ENCODE measurements at regions not wholly inside any gene's neighbourhood (a gene's known extent, or its start where the extent isn't known, plus 50 kb on each side); places are given as distances from the start of the nearest gene placed in this dataset.
"Not testable (repeated sequence)": the region's sequence is repeated elsewhere in the genome, so short reads cannot be mapped to it uniquely, and the experiment has no call there.

DNA sequence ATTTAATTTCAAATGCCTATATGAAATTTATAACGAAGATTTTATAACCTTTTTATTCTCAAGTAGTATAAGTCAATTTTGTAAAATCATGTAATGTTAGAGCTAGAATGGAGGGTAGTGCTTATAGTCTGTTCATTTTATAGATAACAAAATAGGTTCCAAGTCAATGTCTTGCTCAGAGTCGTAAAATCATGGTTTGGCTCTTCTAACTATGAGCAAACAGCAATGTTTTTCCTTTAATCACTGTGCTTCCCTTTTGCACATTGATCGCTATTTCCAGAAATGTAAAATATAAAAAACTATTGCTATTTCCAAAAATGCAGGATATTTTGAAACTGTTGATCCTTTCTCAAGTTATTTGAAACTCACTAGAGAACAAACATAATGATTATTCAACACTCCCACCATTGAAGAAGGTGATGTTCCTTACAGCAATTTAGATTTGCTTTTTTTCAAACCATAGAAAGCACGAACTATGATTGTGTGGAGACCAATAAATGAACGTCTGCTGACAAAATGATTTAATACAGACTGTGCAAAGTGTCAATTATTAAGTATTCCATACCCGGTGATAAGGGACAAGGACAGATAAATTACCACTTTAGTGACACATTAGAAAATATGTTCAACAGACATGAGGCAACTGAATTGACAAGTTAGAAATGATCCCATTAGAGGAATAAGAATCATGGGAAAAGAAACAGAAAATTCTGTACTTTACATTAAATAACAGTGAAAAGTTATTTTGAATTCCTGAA, 412.1 kb upstream of the TECRL start:
- no peak for DNase-seq

DNA sequence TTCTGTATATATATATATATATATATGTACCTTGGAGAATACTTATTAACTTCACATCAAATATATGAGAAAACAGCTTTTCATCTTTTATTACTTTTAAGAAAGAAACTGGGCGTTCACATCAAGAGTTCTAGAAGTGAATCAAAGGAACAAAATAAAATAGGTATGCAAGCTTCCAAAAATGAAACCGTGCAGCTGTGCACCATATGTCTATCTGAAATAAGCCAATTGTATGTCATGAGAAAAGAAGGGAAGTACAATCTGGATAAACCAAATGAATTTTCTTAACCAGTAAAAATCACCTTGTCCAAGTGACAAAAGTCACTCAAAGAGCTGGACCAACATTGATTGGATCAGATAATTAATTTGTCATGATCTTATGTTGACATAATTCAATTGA, 405.4 kb upstream of the TECRL start:
- peak; percentile 11 for DNase-seq

DNA sequence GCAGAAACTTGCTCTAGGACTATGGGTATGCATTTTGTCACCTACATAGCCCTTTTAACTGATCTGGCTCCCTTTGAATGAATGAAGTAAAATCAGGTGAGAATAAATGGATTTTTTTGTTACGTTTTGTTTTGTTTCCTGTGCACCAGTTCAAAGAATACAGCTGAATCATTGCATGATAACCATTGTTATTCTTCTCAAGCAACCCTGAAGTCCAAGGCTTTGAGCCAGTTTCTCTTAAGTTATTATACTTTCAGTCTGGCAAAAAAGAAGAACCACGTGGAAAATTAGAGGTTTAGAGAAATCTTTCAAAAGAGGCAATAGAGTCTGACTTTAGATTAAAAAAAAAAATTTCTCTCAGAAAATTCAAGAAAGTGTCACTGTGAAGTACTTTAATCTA, 398.6 kb upstream of the TECRL start:
- no peak for DNase-seq

DNA sequence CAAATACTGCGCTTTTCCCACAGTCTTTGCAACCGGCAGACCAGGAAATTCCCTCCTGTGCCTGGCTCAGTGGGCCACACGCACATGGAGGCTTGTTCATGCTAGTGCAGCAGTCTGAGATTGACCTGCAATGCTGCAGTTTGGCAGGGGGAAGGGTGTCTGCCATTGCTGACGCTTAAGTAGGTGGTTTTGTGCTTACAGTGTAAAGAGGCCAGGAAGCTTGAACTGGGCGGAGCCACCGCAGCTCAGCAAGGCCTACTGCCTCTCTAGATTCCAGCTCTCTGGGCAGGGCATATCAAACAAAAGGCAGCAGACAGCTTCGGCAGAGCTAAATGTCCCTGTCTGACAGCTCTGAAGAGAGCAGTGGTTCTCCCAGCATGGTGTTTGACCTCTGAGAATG, 390.5 kb upstream of the TECRL start:
- DNase-seq, result no peak

DNA sequence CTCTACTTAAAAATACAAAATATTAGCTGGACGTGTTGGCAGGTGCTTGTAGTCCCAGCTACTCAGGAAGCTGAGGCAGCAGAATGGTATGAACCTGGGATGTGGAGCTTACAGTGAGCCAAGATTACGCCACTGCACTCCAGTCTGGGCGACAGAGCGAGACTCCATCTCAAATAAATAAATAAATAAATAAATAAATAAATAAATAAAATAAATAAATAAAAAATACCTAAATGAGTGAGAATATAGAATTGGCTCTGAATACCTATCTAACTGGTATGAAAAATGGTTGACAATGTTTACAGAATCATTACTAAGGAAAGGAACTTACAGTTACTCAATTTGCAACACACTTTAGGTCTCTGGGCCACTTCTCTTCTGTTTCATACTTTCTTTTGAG, 389.6 kb upstream of the TECRL start:
- DNase-seq, result not testable (repeated sequence)

DNA sequence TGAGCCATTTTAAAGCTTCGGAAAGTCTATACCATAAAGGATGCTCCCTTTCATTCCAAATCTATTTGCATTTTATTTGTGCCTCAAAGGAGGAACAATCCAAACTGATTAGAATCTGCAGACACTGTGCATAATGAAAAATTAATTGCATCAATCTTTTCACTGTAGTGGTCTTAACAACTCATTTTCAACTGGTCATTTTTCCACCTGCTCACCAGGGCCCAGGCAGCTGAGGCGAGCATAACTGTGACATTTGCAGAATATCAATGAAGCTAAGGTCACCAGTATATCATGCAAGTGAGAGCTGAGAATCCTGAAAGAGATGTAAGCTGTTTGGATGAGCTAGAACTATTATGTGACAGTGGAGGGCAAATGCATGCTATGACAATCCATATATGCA, 387.3 kb upstream of the TECRL start:
- DNase-seq, result no peak

DNA sequence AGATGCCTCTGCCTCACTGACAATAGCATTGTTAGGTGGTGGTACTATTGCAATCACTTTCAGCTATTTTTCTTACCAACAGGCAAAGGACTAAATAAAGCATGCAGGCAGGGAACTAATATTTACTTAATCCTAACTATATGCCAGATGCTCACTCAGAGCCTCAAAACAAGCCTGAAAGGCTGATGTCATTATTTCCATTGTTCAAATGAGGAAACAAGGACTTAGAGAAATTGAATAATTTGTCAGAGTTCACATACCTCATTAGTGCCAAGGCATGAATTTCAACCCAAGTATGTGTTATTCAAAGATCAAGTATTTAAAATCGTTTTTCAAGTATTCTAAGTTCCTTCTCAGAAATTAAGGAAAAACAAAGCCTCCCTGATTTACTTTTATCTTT, 374.9 kb upstream of the TECRL start:
- peak; percentile 16 for DNase-seq

DNA sequence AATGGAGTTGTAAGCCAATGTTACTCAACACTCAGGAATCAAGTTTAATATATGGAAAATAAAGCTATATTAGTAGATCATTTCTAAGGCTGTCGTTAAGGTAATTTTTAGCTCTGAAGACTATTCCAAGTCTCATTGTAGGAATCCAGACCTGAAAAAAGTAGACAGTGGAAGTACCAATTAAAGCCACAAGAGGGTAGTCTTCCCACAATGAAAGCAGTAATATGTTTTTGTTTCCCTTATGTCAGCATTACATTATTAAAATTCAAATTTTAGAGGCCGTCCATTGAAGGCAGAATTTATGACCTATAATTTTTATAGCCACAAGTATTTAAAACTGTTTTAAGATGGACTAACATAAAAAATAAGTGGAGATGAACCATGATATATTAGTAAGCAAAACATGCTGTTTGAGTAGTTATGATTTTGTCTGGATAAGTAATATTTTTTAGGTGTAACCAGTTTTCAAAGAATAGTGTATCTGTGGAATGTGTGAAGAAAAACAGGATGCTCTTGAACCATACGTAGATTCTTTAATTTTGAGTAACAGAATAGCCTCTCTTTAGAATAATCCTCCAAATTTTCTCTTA, 372.6 kb upstream of the TECRL start:
- peak; percentile 62 for DNase-seq

DNA sequence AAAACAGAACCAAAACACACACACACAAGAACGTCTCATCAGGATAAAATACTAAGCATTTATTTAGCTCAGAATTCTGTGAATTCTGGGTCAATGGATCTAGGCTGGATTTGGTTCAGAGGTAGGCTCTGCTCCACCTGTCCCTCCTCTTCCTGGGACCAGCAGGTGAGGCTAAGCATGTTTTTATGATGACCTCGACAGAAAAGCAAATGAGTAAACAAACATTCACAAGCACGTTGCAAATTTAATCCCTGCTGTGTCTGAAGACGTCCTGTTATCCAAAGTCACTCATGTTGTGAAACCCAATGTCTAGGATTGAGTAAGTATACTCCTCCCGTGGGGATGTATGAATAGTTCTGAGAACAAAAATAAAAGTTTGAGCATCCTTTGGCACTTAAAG, 371.4 kb upstream of the TECRL start:
- DNase-seq, result no peak

DNA sequence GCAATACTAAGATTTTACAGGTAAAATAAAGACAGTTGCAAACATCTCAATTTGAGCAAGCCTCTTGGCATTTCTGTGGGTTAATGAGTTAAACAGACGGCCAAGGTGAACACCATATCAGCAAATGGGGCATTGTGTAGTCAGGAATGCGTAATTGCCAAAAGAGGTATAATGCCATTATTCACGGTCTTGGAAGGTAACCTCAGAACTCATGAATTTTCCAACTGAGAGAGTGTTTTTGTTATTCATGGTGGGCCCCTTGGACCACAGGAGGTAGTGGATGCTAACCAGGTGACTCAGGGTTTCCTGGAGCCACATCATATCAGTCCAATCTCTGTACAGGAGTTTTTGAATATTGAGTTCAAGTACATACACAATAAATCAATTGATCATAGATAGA, 368.0 kb upstream of the TECRL start:
- DNase-seq, result no peak

DNA sequence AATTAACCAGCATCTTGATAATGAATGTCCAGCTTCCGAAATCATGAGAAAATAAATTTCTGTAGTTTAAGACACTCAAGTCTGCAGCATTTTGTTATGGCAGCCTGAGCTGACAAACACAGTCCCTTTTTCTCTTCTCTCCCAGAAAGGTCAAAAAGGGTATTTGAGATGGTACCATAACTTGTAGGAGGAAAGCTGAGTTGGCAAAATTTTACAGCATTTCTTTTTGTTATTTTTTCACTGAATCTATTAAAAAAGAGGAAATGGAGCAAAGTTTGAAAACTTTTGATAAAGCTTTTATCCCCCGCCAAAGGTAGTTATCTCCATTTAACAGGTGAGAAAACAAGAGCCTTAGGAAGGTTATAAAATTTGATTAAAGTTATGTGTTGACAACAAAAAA, 367.6 kb upstream of the TECRL start:
- no peak for DNase-seq

DNA sequence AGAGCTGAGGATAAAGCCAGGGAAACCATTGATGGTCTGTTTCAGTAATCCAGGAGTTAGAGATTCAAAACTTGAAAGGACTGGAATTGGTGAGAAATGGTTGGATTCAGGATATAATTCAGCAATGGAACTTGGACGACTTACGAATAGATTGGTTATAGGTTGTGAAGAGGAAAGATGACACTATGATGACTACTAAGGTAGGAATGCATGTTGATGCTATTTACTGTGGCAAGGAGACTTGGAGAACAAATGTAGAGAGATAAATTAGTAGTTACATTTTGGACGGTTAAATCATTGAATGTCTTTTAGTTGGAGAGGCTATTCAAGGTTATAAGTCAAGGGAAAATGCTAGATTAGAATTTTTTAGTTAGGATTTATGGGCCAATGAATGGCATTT, 365.4 kb upstream of the TECRL start:
- no peak for DNase-seq

DNA sequence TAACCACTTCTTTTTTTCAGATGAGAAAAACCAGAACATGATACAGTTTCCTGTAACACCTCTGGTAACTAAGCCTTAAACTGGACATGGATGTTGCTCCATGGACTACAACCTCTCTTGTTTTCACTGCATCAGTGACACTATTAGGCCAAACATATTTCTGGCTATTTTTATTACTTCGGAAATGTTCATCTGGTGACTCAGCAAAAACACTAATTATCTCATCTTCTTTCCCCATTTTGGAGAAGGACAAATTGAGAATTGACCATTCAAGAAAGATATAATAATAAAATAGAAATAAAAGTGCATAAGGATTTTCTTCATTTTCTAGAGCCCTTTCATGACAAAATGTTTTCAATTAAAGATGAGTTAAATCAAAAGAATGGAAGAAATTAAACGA, 361.9 kb upstream of the TECRL start:
- DNase-seq, result no peak

DNA sequence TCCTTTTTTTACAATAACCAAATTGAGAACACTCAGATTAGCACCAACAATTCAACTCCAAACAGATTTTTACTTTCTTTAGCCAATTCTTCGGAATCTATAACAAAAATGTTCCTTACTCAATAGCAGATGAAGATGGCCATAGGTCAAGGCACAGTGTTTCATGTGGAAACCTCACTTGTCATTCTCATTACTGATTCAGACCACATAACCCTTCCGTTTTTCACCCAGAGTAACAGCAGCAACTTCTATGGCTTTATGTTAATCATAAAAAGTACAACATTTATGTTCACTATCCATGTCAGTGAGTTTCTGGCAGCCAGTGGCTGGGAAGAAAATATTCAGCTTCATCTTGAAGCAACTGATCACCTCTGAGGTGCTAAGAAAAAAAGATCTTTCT, 358.3 kb upstream of the TECRL start:
- DNase-seq, result no peak

DNA sequence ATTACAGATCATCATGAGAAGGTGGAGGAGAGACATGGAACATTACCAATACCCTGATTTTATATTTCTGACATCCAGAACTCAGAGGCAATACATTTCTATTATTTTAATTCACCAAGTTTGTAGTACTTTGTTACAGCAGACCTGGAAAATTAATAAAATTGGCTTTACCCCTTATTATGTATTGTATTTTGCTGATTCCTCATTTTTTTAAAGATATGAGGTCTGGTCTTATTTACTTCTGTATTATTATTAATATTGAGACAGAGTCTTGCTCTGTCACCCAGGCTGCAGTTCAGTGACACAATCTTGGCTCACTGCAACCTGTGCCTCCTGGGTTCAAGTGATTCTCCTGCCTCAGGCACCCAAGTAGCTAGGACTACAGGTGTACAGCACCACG, 357.3 kb upstream of the TECRL start:
- no peak for DNase-seq

DNA sequence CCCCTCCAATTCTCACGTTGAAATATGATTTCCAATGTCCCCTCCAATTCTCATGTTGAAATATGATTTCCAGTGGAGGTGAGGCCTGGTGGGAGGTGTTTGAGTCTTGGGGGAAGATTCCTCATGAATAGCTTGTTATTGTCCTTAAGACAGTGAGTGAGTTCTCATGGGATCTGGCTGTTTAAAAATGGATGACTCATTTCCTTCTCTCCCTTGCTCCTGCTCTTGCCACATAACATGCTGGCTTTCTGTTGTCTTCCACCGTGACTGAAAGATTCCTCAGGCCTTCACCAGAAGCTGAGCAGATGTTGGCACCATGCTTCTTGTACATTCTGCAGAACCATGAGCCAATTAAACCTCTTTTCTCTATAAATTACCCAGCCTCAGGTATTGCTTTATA, 346.8 kb upstream of the TECRL start:
- no peak for DNase-seq

DNA sequence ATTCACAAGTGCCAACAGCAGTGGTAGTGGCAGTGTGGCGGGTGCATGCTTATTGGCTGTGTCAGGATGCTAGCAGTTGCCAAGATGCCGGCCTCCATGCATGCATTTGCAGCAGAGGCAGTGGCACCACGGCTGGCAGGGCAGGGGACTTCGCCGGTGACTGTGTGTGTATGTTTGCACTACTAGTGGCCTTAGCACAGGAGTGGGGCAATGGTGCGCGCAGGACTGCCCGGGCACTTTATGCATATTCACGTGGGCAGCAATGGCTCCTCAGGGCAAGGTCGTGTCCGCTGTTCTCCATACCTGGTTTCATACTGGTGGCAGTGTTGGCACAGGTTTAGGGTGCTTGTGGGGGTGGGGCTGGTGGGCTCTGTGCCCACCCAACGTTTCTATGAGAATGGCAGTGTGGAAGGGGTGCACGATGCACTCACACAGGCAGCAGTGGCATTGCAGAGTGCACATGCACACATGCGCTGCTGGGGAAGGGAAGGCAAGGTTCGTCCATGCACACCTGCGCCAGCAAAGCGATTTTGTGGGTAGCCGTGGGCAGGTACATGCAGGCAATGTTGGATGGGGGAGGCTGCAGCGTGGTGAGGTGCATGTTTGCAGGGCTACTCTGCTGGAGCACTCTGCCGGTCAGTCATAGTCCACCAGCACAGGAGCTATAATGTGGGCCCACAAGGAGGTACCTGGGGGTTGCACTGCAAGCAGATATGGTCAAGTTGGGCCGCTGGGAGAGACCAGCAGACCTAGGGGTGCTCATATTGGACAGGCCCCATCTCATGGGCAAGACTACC, 338.9 kb upstream of the TECRL start:
- DNase-seq, result no peak

DNA sequence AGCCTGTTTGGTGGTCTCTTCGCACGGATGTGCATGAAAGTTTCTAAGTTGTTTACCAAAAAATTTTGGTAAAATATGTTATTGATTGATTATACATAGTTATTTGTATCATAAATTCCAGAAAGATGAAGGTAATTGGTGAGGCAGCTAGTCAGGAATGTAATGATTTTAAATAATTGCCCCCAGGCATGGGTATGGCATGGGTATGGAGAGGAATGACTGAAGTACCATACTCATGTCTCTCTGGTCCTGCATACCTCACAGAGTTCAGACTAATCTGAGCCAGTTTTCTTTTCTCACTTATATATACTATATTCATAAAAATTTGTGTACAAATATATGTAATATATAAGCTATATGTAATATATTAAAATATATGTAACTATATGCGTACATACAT, 329.0 kb upstream of the TECRL start:
- no peak for DNase-seq

DNA sequence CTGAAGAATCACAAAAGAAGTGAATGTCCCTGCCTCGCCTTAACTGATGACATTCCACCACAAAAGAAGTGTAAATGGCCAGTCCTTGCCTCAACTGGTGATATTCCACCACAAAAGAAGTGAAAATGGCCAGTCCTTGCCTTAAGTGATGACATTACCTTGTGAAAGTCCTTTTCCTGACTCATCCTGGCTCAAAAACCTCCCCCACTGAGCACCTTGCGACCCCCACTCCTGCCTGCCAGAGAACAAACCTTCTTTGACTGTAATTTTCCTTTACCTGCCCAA, 328.5 kb upstream of the TECRL start:
- DNase-seq, result not testable (repeated sequence)

DNA sequence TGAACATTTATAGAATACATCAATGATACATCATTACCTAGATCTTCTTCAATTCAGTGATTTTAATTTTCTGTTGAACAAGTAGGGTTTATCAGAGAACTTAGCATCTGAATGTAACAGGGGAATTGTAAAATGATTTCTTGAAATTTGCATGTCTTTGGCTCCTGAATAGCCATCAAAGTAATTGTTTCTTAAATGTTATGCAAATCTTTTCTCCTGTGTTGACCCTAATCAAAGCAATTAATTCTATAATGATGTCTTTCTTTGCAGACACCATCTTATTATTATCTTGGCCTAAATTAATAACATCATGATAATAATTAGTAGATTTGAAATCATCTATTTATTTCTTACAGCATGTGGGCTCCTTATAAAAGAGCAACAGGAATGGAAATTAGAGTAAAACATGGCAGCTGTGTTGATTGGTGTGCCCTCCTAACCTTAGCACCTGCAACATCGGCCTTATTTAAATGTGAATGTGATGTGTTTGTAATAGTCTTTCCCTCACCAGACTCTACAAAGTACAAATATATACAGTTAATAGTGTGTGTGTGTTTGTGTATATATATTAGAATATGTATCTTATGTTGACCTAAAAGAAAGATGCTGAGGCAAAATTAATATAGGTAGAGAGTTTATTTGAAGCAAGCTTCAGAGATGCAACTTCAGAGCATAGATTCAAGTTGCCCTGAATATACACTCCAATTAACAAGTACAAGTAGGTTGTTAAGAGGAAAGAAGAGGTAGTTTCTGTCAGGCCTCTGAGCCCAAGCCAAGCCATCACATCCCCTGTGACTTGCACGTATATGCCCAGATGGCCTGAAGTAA, 328.0 kb upstream of the TECRL start:
- DNase-seq, result no peak

DNA sequence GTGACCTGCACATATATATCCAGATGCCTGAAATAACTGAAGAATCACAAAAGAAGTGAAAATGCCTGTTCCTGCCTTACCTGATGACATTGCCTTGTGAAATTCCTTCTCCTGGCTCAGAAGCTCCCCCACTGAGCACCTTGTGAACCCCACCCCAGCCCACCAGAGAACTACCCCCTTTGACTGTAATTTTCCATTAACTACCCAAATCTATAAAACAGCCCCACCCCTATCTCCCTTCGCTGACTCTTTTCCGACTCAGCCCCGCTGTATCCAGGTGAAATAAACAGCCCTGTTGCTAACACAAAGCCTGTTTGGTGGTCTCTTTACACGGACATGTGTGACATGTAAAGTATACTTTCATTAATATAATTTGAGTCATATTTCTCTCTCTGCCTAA, 320.3 kb upstream of the TECRL start:
- no peak for DNase-seq

DNA sequence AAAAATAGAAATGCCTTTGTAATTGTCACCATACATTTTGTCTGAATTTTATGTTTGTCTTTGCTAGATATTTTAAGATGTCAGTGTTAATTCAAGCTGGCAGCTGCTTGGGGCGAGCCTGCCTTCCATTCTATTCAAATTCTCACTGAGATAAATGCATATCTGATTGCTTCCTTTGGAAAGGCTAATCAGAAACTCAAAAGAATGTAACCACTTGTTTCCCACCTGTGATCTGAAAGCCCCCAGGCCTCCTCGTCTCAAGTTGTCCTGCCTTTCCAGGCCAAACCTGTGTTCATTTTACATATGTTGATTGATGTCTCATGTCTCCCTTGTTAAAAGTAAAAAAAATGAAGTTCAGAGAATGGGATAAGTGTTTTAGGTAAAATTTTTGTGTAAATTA, 318.7 kb upstream of the TECRL start:
- DNase-seq, result no peak

DNA sequence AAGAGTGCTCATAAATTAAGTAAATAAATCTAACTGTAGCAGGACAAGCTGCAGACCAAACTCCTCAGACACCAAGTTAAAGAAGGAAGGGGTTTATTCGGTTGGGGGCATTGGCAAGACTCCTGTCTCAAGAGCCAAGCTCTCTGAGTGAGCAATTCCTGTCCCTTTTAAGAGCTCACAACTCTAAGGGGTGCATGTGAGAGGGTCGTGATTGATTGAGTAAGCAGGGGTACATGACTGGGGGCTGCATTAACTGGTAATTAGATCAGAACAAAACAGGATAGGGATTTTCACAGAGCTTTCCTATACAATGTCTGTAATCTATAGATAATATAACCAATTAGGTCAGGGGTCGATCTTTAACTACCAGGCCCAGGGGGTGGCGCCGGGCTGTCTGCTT, 318.1 kb upstream of the TECRL start:
- not testable (repeated sequence) for DNase-seq

Measured in tongue (tissue), 1 donor.